ENCODE measurements at regions not wholly inside any gene's neighbourhood (a gene's known extent, or its start where the extent isn't known, plus 50 kb on each side); places are given as distances from the start of the nearest gene placed in this dataset.

- Mint-ChIP-seq H3K4me3 (no peak overlapping the region), H3K9me3 (no peaks in the 10 kb centered on the region), H3K27me3 (ENCODE audit: low read depth) (no peaks in the 10 kb centered on the region), H3K27ac (no peak overlapping the region), H3K36me3 (ENCODE audit: low read depth) (no peaks in the 10 kb centered on the region), H3K4me1 (peaks cover 4% of the 10 kb centered on the region)
- no peak for TF ChIP-seq CTCF (IDR thresholded peaks at IDR 0.05; ENCODE audit: unreplicated experiment in 3 of 3)
Observed at GRCh38 chr9:80954521-80954920, 734.8 kb downstream of the TLE1 start.

GRCh38 chr9:80952363-80952922, 736.9 kb downstream of the TLE1 start:
- TF ChIP-seq CTCF (IDR thresholded peaks at IDR 0.05; ENCODE audit: unreplicated experiment in 3 of 3), result no peak
- Mint-ChIP-seq H3K4me3 (no peak overlapping the region), H3K9me3 (no peaks in the 10 kb centered on the region), H3K27me3 (ENCODE audit: low read depth) (no peaks in the 10 kb centered on the region), H3K36me3 (ENCODE audit: low read depth) (no peaks in the 10 kb centered on the region), H3K27ac (no peak overlapping the region), H3K4me1 (peaks cover 17% of the 10 kb centered on the region)

- TF ChIP-seq CTCF (IDR thresholded peaks at IDR 0.05; ENCODE audit: unreplicated experiment in 3 of 3), result no peak
- H3K4me1 Mint-ChIP-seq, result peaks cover 25% of the 10 kb centered on the region
- no peak overlapping the region for H3K27ac Mint-ChIP-seq
- H3K36me3 Mint-ChIP-seq (ENCODE audit: low read depth), result no peaks in the 10 kb centered on the region
- no peak overlapping the region for H3K4me3 Mint-ChIP-seq
- H3K9me3 Mint-ChIP-seq, result no peaks in the 10 kb centered on the region
- no peaks in the 10 kb centered on the region for H3K27me3 Mint-ChIP-seq (ENCODE audit: low read depth)
Observed at GRCh38 chr9:80951675-80952074, 737.7 kb downstream of the TLE1 start.

GRCh38 chr9:80948876-80949275, 740.5 kb downstream of the TLE1 start:
- Mint-ChIP-seq H3K4me1 (peaks cover 29% of the 10 kb centered on the region), H3K4me3 (no peak overlapping the region), H3K9me3 (no peaks in the 10 kb centered on the region), H3K36me3 (ENCODE audit: low read depth) (no peaks in the 10 kb centered on the region), H3K27me3 (ENCODE audit: low read depth) (no peaks in the 10 kb centered on the region), H3K27ac (no peak overlapping the region)
- no peak for TF ChIP-seq CTCF (IDR thresholded peaks at IDR 0.05; ENCODE audit: unreplicated experiment in 3 of 3)

- TF ChIP-seq CTCF (IDR thresholded peaks at IDR 0.05; ENCODE audit: unreplicated experiment in 3 of 3), result no peak
- Mint-ChIP-seq H3K4me1 (peaks cover 29% of the 10 kb centered on the region), H3K36me3 (ENCODE audit: low read depth) (no peaks in the 10 kb centered on the region), H3K9me3 (no peaks in the 10 kb centered on the region), H3K4me3 (no peak overlapping the region), H3K27ac (peak overlapping the region in 1 of 3 experiments; percentile 65), H3K27me3 (ENCODE audit: low read depth) (no peaks in the 10 kb centered on the region)
Observed at GRCh38 chr9:80948066-80948465, 741.3 kb downstream of the TLE1 start.

GRCh38 chr9:80946496-80947170, 742.7 kb downstream of the TLE1 start:
- Mint-ChIP-seq H3K9me3 (no peaks in the 10 kb centered on the region), H3K27me3 (ENCODE audit: low read depth) (no peaks in the 10 kb centered on the region), H3K27ac (peak overlapping the region; percentile 29 to 65 (median 52)), H3K4me3 (no peak overlapping the region), H3K4me1 (peaks cover 27% of the 10 kb centered on the region), H3K36me3 (ENCODE audit: low read depth) (no peaks in the 10 kb centered on the region)
- TF ChIP-seq CTCF (IDR thresholded peaks at IDR 0.05; ENCODE audit: unreplicated experiment in 3 of 3), result no peak
